Astrocyte of the spinal cord (primary cell): ENCODE measurements at regions not wholly inside any gene's neighbourhood (a gene's known extent, or its start where the extent isn't known, plus 50 kb on each side); places are given as distances from the start of the nearest gene placed in this dataset.
A peak's percentile ranks its signal among the peaks of the same experiment; 100 is the strongest.
"Not testable (repeated sequence)": the region's sequence is repeated elsewhere in the genome, so short reads cannot be mapped to it uniquely, and the experiment has no call there.

ENCODE experiments used
- DNase-seq: peaks from one replicate; pipeline ENCODE4 v3.0.0; 2011; ENCODE audit warnings: low read depth, low spot score
- H3K4me3 ChIP-seq: 2 replicates; pipeline ENCODE4 v1.5.1; 2011; ENCODE audit warnings: low read depth, mild to moderate bottlenecking, low read length, moderate library complexity
- CTCF ChIP-seq: IDR thresholded peaks from 2 replicates; pipeline ENCODE4 v1.5.1; 2012; ENCODE audit warnings: low read depth, mild to moderate bottlenecking, low read length, inconsistent platforms
- in situ Hi-C: cut with HindIII; loops from 2 replicates; pipeline ENCODE4 v1.10.0; 2017; ENCODE audit warnings: low sequenced_read_pairs

- peak; percentile 6 for DNase-seq
- TF ChIP-seq CTCF: no peak
- no peak overlapping the region for H3K4me3 ChIP-seq
- in situ Hi-C loops: no loop called here
Observed at GRCh38 chr9:78439866-78440830, 143.2 kb downstream of the PSAT1 start.

GRCh38 chr9:78441396-78441795 is 144.5 kb downstream of the PSAT1 start:
- in situ Hi-C loops: no loop called here
- TF ChIP-seq CTCF: no peak
- no peak overlapping the region for H3K4me3 ChIP-seq
- DNase-seq: no peak

- in situ Hi-C loops: no loop called here
- no peak for DNase-seq
- TF ChIP-seq CTCF: no peak
- H3K4me3 ChIP-seq: no peak overlapping the region
Observed at GRCh38 chr9:78441822-78442431, 145.0 kb downstream of the PSAT1 start.

- in situ Hi-C loops, DNase-seq, H3K4me3 ChIP-seq: not testable (repeated sequence)
Observed at GRCh38 chr9:78442577-78442976, 145.7 kb downstream of the PSAT1 start.

- no peak overlapping the region for H3K4me3 ChIP-seq
- in situ Hi-C loops: no loop called here
- DNase-seq: no peak
- TF ChIP-seq CTCF: no peak
Observed at GRCh38 chr9:78443946-78444345, 147.0 kb downstream of the PSAT1 start.

GRCh38 chr9:78448960-78449673 is 152.2 kb downstream of the PSAT1 start:
- no peak overlapping the region for H3K4me3 ChIP-seq
- TF ChIP-seq CTCF: no peak
- DNase-seq: no peak
- in situ Hi-C loops: no loop called here
